ELR (cell line): ENCODE measurements at regions not wholly inside any gene's neighbourhood (a gene's known extent, or its start where the extent isn't known, plus 50 kb on each side); places are given as distances from the start of the nearest gene placed in this dataset.

ENCODE experiments used
- DNase-seq: peaks from one replicate; pipeline ENCODE4 v3.0.0-alpha.2; 2015; ENCODE audit warnings: low read depth

DNA sequence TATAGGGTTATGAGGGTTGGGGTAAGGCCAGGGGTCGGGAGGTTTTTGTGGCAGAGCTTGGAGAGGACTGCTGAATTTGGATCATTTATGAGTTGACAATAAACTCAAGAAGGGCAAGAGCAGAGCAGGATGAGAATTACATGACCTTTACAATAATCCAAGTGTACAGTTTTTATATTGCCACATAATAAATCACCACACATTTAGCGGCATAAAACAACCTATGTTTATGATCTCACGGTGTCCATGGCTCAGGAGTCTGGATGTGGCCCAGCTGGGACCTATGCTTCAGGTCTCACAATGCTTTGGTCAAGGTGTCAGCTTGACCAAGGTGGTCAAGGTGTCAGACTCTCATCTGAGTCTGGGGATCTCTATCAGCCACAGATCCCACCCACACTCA lies 118.3 kb upstream of the WSCD1 start:
- DNase-seq, result no peak

DNA sequence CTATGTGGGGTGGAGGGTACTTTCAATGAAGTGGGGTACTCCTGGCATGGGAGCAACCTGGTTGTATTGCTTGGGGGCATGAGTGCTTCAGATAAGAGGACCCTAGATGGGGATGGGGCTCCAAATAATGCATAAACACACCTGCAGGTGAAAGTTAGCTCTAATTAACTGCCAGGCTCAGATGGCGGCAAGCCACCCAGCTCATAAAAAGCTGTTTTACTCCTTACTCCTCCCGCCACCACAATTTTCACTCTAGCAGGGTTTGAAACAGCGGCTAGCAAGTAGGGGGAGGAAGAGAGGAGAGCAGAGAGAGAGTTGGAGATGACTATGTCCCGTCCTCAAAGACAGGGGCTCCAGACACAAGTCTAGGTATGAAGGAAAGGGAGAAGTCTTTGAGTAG lies 117.7 kb upstream of the WSCD1 start:
- no peak for DNase-seq

DNA sequence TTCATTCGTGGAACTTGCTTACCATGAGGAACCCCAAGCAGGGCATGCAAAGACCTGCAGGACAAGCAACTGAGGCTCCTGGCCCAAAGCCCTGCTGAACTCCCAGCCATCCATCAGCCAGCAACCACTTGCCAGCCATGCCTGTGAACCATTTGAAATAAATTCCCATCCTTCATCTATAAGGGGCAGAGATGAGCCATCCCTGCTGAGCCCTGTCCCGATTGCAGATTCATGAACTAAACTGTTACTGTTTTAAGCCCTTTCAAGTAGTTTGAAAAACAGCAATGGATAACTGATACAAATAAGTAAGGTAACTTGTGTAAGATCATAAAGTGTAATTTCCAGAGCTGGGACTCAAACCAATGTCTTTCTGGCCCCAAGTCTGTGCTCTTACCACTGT lies 114.4 kb upstream of the WSCD1 start:
- DNase-seq, result no peak

DNA sequence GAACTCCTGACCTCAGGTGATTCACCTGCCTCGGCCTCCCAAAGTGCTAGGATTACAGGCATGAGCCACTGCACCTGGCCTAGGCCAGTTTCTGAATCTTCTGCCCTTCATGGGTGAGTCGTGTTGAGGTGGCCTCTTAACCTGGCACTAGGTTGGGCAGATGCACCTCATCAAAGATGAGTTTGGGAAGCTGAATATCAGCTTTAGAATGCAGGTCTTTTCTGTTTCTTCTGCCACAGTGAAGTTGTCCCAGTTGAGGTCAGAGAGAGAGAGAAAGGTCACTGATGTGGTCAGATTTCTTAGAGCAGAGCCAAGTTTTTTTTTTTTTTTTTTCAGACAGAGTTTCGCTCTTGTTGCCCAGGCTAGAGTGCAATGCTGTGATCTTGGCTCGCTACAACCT lies 111.3 kb upstream of the WSCD1 start:
- DNase-seq, result no peak

DNA sequence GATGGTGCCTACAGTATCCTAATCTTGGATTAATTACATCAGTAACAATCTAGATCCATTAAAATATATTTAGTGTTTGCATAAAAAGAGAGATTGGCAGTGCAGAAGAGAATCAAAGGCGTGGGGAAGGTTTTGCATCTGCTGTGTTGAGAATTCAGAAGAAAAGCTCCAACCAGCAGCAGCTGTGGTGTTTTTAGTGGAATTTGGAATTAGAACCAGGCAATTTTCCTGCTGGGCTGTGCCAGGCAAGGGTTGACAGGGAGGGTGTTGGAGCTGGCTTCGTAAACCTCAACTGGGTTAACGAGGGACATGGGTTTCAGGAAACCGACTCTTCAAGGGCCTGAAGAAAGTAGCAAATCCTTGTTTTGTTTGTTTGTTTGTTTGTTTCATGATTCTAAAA lies 107.8 kb upstream of the WSCD1 start:
- no peak for DNase-seq

DNA sequence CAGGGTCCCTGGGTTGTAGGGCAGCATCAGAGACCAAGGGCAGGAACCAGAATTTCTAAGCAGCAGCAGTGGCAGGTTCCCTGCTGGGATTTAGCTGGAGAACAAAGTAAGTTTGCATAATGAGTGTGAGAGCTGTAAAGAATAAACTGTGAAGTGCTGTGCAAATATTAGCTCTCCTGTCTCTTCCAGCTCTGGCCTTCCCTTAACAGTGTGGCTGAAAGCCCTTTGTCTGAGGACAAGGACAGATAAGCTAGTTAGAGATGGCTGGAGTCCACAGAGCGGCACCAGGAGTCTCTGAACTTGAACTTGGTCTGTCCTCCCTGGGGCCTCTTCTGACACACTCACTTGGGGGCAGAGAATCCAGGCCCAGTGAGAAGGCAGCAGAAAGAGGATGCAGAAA lies 98.2 kb upstream of the WSCD1 start:
- no peak for DNase-seq

DNA sequence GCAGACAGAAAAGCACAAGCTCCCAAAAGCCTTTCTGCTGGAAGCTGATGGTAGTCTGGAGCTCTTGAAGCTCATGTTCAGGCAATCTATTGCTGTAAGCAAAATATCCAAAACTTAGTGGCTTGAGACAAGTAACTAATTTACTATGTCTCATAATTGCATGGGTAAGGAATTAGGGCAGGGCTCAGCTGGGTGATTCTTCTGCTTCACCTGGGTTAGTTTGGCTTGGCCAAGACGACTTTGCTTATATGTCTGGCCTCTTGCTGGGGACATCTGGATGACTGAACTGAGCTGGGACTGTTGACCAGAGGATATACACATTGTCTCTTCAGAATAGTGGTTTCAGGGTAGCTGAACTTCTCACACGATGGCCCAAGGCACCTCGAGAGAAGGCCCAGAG lies 96.8 kb upstream of the WSCD1 start:
- no peak for DNase-seq

DNA sequence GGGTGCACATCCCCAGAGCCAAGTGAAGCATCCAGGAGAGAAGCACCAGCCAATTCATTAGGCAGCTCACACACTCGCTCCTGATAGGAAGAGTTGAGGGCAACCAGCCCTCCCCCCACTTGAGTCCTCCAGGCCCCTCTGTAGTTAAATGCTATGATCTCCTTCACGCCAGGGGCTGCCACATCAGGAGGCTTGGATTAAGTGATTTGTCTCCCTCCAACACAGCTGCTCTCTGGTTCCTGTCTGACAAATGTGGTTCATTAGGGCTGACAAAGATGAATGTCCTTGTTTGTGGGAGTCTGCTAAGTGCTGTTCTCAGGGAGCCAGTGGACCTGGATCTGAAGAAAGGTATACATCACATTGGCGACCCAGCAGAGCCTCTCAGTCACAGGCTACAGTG lies 94.5 kb upstream of the WSCD1 start:
- DNase-seq, result no peak

DNA sequence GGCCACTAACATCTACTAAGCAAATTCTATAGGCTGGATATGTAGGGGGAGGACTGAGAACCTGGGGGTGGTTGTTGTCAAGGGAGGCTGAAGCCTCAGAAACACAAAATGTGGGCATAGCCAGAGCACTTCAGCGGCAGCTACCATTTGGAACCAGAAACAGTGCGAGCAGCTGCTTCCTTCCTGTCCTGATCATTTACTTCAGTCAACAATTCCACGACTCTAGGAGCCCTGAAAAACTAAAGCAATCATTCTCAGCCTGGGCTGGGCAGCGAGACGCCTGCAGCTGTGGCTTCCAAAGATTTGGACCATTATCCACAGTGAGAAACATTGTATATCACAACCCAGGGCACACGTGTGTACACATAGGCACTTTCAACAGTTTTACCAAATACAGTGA lies 93.9 kb upstream of the WSCD1 start:
- DNase-seq, result no peak

DNA sequence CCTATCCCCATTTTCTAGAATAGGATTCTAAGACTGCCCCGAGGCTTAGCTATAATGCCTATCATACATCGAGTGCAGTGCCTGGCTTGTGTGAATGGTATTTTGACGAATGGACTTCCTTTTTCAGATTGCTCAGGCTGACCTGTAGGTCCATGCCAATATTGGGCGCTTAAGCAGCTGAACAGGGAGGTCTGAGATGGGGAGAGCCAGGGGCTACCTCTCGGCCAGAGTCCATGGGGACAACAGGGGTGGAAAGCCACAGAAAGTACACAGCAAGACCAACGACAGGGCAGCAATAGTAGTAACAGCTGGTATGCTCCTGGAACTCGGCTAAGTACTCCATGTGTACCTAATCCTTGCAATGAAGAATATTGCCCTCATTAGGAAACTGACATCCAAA lies 91.7 kb upstream of the WSCD1 start:
- DNase-seq, result no peak

DNA sequence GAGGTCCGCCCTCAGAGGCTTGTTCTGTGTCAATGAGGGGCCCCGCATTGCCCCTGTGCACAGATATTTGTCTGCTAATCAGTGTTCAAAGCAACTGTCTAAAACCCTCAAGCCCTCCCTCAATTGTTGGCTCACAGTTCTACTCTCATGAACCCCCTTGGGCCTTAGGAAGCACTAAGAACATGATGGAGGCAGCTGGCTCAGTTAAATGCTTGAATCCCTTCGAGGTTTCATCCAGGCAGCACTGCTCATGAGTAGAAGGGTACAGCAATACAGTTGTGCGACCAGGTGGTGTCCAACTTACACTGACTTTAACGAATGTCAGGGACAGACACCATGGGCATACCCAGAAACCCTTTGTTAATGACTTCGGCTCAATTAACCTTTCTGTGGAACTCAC lies 89.2 kb upstream of the WSCD1 start:
- DNase-seq, result no peak

DNA sequence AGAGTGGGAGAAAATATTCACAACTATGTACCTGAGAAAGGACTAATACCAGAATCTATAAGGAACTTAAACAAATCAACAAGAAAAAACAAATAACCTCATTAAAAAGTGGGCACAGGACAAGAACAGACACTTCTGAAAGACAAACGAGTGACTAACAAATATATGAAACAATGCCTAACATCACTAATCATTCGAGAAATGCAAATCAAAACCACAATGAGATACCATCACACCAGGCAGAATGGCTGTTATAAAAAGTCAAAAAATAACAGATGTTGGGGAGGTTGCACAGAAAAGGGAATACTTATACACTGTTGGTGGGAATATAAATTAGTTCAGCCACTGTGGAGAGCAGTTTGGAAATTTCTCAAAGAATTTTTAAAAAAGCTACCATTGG lies 83.5 kb upstream of the WSCD1 start:
- no peak for DNase-seq

DNA sequence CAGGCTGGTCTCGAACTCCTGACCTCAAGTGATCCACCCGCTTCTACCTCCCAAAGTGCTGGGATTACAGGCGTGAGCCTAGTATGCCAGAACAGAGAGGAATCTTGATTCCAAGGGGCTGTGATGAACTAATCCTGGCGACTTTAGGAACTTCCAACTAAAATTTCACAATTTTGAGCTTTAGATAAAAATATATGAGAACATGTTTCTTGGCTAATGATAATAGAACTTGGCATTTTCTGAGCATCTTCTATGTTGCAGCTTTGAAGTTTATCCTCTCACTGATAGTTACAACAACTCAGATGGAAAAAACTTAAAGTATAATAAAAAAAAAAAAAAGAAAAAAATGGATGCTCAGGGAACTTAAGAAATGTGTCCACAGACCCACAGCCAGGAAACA lies 69.8 kb upstream of the WSCD1 start:
- no peak for DNase-seq

DNA sequence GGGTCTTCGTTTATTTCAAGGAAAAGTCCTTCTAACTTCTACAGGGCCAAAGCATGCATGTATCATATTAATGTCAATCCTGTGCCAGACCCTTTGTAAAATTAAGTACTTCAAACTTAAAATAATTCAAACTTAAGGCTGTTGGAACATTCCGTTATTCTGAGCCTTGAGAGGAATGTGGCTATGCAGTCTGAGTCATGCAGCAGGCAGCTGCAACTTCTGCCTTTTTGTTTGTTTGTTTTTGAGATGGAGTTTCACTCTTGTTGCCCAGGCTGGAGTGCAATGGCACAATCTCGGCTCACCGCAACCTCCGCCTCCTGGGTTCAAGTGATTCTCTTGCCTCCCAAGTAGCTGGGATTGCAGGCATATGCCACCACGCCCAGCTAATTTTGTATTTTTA lies 67.0 kb upstream of the WSCD1 start:
- DNase-seq, result peak; percentile 55

DNA sequence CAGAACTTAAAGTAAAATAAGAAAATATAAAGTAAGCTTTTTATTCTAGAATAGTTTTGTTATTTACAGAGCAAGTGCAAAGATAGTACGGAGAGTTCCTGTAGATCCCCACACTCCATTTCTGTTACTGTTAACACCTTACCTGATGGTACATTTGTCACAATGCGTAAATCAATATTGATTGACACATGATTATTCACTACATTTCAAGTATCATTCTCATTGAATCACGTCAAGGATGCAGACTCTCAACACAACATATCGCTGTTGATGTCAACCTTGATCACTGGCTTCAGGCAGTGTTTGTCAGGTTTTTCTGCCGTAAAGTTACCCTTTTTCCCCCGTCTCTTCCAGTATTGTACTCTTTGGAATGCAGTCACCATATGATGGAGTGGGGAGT lies 64.2 kb upstream of the WSCD1 start:
- DNase-seq, result no peak

DNA sequence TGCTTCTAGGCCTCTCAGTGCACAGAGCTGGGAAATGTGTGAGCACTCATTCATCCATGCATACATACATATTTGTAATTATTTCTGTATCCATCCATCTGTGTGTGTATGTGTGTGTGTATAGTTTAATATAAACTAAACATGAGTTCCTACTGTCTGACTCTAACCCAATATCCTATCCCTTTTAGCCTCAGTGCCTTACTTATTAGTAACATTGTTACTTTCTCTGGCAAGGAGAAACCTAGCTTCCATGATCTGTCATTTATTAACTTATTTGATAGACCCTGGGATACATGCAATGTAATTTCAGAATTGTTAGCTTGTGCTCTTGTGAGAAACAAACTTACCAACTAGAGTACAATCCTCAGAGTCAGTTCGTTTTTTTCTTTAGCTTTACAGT lies 59.0 kb upstream of the WSCD1 start:
- DNase-seq, result no peak

DNA sequence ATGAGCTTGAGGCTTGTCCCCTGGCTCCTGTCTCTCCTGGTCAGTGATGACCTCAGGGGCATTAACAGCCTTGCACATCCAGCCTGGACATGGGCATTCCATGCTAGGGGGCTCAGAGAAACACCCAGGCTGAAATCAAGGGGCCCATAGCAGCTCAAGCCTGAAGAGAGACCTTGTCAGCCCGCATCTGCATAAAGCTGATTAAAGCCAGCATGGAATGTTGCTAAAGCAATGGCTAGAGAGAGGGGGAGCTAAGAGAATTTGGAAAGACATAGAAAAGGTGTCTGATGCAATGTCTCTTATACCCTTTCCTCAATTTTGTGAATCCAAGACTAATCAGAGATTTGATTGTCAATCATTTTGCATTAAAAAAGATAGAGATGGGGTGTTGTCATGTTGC lies 51.4 kb upstream of the WSCD1 start:
- no peak for DNase-seq

DNA sequence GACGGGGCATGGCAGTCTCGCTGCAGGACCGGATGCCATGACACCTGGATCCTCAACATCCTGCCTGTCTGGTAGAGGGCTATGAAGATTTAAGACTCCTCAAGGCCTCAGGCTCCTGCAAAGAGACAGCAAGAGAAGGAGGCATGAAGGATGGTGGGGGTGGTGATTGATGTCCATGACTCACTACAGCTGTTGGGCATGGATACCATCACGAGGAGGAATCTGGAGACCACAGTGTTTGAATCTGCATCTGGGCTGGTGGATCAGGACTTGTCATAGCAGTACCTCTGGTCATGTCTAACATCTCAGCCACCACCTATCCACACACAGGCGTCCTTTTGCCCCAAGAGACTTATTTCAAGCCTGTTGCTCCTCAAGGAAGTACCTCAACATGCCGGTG lies 50.2 kb upstream of the WSCD1 start:
- no peak for DNase-seq

DNA sequence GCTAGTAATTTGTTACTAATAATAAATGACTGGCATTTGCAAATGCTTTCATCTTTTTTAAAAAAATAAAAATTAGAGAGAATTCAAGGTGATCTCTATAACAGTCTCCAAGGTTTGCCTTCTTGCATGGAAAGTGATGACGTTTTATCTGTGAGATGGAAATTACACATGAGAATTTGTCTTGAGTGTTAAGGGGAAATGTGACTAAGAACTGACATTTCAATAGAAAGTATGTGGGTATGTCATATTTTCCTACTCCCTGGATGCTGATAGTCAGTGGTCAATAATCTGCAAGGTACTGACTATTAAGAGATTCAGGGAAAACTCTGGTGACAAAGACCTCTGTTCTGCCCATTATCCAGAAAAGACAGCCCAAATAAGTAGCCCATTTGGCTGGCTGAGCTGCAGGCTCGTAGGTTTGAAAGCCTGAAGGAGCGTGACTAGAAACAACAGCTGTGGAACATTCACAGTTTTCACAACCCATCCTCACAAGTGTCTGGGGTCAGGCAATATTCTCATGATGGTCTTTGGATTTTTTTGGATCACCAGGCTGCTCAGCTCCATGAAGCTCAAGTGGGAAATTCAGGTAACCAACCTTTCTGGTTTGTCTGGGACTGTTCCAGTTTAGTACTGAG lies 49.7 kb upstream of the WSCD1 start:
- no peak for DNase-seq
